GM18909 (cell line): ENCODE measurements at regions not wholly inside any gene's neighbourhood (a gene's known extent, or its start where the extent isn't known, plus 50 kb on each side); places are given as distances from the start of the nearest gene placed in this dataset.
"Not testable (repeated sequence)": the region's sequence is repeated elsewhere in the genome, so short reads cannot be mapped to it uniquely, and the experiment has no call there.

Experiments used
- ATAC-seq: cut with Tn5 transposase; IDR thresholded peaks from one replicate; pipeline ENCODE4 v1.9.1; 2021; ENCODE audit warnings: mild to moderate bottlenecking; ENCODE audit not compliant: unreplicated experiment, poor library complexity

DNA sequence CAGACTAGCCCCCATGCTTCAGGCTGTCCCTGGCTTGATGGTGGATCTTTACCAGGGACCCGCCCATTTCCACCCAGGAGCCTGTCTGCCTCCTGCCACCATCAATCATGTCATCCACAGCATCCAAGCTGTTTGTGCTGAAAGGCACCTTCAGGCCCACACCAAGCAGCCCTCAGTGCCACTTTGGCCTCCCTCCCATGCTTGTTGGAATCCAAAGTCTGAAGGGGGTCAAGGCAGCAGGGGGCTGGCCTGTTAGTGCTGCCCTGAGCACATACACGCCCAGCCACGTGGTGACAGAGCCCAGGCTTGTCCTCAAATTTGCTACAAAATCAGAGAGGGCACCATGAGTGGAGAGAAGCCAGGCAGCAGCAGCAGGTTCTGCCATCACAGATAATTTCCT lies 1146.8 kb downstream of the FSCB start:
- ATAC-seq, result no peak

DNA sequence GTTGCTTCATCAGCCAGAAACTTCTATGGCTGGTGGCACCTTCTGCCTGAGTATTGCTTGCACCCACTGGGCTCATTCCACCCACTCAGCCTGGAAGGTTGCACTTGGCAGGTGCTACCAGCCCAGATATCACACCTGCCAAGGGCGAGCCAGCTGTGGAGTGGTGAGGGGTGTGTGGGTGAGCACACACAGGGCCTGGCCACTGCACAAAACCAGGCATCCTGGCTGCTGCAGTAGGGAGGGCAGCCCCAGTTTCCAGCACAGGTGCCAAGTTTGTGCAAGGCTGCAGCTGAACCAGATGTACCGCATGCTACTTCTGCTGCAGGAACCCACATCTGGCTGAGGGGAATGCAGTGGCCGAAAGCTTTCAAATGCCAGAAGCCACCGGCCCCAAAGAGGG lies 1147.8 kb downstream of the FSCB start:
- ATAC-seq, result no peak

- no peak for ATAC-seq
Observed at GRCh38 chr14:43356979-43357545, 1150.0 kb downstream of the FSCB start.

- no peak for ATAC-seq
Observed at GRCh38 chr14:43356382-43356781, 1150.7 kb downstream of the FSCB start.

- ATAC-seq, result no peak
Observed at GRCh38 chr14:43341921-43342320, 1165.2 kb downstream of the FSCB start.

- no peak for ATAC-seq
Observed at GRCh38 chr14:43338713-43339112, 1168.4 kb downstream of the FSCB start.

DNA sequence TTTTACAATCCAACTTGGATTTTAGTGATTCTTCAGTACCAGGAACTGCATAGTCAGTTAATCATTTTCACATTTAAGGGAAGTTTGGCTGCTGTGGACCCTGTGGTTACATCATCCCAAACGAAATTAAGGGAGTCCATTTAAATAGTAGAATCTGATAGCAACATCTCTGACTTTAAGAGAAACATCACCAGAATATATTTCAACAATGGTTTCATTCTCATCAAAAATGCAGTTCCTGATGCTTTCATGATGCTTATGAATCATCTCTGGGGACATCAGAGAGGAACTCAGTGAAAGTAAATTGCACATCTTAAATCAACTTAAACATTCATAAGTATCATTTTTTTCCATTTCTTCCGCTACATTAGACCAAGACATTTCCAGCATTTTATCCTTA lies 1170.7 kb downstream of the FSCB start:
- no peak for ATAC-seq

- not testable (repeated sequence) for ATAC-seq
Observed at GRCh38 chr14:43326501-43327407, 1180.3 kb downstream of the FSCB start.

DNA sequence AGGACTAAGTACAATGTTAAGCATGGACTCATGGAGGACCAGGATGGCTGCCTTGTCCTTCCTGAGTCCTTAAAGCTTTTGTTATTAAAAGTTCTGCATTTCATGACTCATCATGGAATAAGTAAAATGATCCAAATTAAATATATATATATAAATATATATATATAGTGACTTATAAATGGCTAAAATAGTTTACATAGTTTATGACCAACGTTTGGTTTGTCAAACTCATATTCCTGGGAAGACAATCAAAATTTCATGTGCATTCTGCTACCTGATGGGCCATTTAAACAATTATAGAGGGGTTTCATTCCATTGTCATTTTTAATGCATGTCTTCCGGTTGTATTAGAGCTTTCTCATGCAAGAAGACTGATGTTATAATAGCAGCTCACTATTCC lies 1190.7 kb downstream of the FSCB start:
- ATAC-seq, result no peak

DNA sequence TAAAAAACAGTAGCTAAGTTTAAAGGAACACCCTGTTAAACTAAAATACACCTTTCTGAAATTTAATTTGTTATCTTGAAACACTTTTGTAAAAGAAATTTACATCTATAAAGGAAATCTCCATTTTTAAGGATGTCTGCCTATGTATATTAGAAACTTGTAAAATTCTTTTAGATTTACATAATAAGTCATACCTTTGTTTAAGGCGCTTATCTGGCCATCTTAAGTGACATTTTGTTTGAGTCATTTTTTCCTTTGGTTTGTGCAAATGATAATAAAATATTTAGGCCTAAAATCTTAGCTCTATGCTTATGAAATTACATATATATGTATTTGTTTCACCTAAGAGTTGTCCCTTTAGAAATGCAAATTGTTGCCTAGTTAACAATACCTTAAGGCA lies 1193.4 kb downstream of the FSCB start:
- ATAC-seq, result no peak

DNA sequence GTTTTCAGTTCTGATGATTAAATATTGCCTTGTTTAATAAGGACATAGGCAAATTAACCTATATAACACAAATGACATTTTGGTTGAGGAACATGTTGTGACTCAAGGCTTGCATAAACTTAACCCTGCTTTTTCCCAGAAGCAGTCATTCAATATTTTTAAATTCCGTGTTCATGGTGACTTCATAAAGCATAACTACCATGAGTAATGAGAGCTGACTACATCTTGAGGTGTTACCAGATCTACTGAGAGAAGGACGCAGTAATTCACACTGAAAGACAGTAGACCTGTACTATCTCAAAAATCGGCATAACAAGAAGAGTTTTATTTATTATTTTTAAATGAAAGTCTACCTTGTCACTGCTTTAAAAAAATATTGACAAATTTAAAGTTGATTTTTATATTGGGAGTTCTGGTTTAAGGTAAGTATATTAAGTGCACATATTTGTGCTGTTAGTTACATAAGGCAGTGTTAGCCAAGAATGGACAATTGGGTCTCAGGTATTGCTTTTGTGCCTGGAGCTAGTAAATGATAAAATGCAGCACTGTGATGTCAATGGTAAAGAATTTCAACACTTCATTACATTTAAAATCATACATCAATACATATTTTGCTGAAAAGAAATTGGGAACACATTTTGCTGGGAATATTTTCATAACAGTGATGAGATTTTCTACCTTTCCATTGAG lies 1198.5 kb downstream of the FSCB start:
- ATAC-seq, result no peak

- ATAC-seq, result no peak
Observed at GRCh38 chr14:43307836-43308235, 1199.2 kb downstream of the FSCB start.

DNA sequence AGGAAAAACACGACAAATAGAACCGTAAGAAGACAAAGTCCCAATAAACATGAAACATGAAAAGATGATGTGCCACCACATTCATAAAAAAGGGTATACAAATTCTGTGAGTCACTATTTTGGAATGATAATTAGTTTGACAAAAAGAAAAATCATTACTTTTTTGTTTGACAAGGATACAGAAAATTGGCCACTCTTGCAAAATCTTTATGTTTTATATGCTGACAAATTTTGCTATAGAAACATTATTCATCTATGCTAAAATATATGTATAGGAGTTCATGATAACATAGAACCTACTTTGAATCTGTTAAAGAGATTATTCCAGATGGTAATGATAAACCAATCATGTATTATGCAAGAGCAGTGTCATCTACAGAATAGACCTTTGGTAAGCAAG lies 1201.0 kb downstream of the FSCB start:
- no peak for ATAC-seq

DNA sequence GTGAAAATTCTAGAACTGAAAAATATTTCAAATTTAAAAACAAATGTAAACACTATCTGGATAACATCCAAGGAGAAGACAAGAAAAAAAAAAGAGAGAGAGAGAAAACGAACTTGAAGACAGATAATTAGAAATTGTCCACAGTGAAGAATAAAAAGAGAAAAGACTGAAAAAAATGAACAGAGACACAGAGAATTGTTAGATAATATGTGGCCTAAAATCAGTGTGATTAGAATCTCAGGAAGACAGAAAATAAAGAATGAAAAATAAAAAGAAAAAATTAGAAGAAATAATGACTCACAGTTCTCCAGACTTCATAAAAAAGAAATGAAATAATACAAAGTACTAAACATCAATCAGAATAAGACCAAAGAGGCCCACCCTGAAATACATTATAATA lies 1209.3 kb downstream of the FSCB start:
- no peak for ATAC-seq

GRCh38 chr14:43296061-43296460 lies 1211.0 kb downstream of the FSCB start:
- ATAC-seq, result not testable (repeated sequence)

- ATAC-seq, result no peak
Observed at GRCh38 chr14:43285575-43285974, 1221.5 kb downstream of the FSCB start.

GRCh38 chr14:43260056-43260455 lies 1247.0 kb downstream of the FSCB start:
- ATAC-seq, result no peak

GRCh38 chr14:43258396-43258795 lies 1248.7 kb downstream of the FSCB start:
- no peak for ATAC-seq

- ATAC-seq, result not testable (repeated sequence)
Observed at GRCh38 chr14:43256996-43257395, 1250.1 kb downstream of the FSCB start.

GRCh38 chr14:43252866-43253265 lies 1254.2 kb downstream of the FSCB start:
- ATAC-seq, result no peak

- ATAC-seq, result no peak
Observed at GRCh38 chr14:43249591-43249990, 1257.5 kb downstream of the FSCB start.
